Aorta (tissue), 5 donors: ENCODE measurements at regions not wholly inside any gene's neighbourhood (a gene's known extent, or its start where the extent isn't known, plus 50 kb on each side); places are given as distances from the start of the nearest gene placed in this dataset.
"Not testable (repeated sequence)": the region's sequence is repeated elsewhere in the genome, so short reads cannot be mapped to it uniquely, and the experiment has no call there.

Experiments used
- ATAC-seq: fragments of 200-7000 bp; cut with Tn5 transposase; one replicate; pipeline ENCODE4 v1.9.1; 2022; ENCODE audit warnings: moderate library complexity; ENCODE audit not compliant: low FRiP score
- DNase-seq, 2 donors: peaks; one replicate each; pipeline ENCODE4 v3.0.0-alpha.2; 2020
- H3K27ac ChIP-seq, 2 donors: one replicate each; pipeline ENCODE4 v1.5.1; 2013; ENCODE audit warnings: low read length in 2 of 2, mild to moderate bottlenecking in 2 of 2, moderate library complexity in 2 of 2, control low read depth in 1 of 2, inconsistent platforms in 1 of 2, low read depth in 1 of 2
- H3K27me3 ChIP-seq, 2 donors: one replicate each; pipeline ENCODE4 v1.6.1; 2013; ENCODE audit warnings: control low read depth in 1 of 2, low read length in 1 of 2, mild to moderate bottlenecking in 1 of 2, moderate library complexity in 1 of 2; ENCODE audit not compliant: insufficient read depth in 2 of 2, control insufficient read depth in 1 of 2
- H3K36me3 ChIP-seq, 2 donors: one replicate each; pipeline ENCODE4 v1.6.1; 2013; ENCODE audit warnings: control low read depth in 1 of 2, low read length in 1 of 2, mild to moderate bottlenecking in 1 of 2; ENCODE audit not compliant: insufficient read depth in 2 of 2, control insufficient read depth in 1 of 2
- H3K4me1 ChIP-seq, 2 donors: one replicate each; pipeline ENCODE4 v1.6.1; 2013; ENCODE audit warnings: low read length in 2 of 2, control low read depth in 1 of 2, mild to moderate bottlenecking in 1 of 2, moderate library complexity in 1 of 2; ENCODE audit not compliant: insufficient read depth in 2 of 2, control insufficient read depth in 1 of 2
- H3K4me3 ChIP-seq, 2 donors: one replicate each; pipeline ENCODE4 v1.5.1; 2013; ENCODE audit warnings: low read length in 2 of 2, control low read depth in 1 of 2, mild to moderate bottlenecking in 1 of 2
- H3K9me3 ChIP-seq: one replicate; pipeline ENCODE4 v1.6.1; 2013; ENCODE audit warnings: mild to moderate bottlenecking, low read length; ENCODE audit not compliant: control insufficient read depth
- WGBS, 2 donors: extraction: QIAGEN DNeasy Blood & Tissue Kit; methylation state at CpG; one replicate each; pipeline ENCODE4 v1.1.7; 2013; 5-methylcytosine and 5-hydroxymethylcytosine counted together
- intact Hi-C, 2 donors: fragments of 100-400 bp; cut with DNase I; formaldehyde crosslinking; loops; one replicate each; pipeline versions ENCODE4 v1.14.2 to v1.15.0; 2022
- donor health status: healthy with polysubstance abuse.
- donor health status: Bipolar disorder and iron deficiency.
- donor health status: DM: no; HTN: no; CAD: no.
- donor health status: DM: no; HTN: no; CAD: no.
- donor health status: DM: yes; HTN: yes; CAD: no.

DNA sequence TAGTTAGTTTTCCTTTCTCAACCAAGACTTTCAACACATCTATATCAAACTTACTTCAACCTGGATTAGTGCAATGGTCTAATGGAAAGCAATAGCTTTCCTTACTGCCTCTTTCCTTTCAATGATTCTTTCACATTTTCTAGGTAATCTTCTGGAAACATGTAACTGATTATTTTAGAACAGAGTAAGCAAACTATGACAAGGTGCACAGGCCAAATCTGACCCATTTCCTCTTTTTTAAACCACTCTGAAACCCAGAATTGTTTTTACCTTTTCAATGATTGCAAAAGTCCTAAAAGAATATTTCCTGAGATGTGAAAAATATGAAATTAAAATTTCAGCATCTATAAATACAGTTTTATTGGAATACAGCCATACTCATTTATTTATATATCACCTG lies 81.6 kb upstream of the TMTC2 start:
- no peak for ATAC-seq
- no peak for DNase-seq
- H3K27ac ChIP-seq: no peak overlapping the region
- intact Hi-C loops: no loop called here
- no peak overlapping the region for H3K4me3 ChIP-seq
- H3K4me1 ChIP-seq: no peaks in the 10 kb centered on the region
- no peaks in the 10 kb centered on the region for H3K36me3 ChIP-seq
- H3K27me3 ChIP-seq: no peaks in the 10 kb centered on the region
- H3K9me3 ChIP-seq: no peaks in the 10 kb centered on the region

DNA sequence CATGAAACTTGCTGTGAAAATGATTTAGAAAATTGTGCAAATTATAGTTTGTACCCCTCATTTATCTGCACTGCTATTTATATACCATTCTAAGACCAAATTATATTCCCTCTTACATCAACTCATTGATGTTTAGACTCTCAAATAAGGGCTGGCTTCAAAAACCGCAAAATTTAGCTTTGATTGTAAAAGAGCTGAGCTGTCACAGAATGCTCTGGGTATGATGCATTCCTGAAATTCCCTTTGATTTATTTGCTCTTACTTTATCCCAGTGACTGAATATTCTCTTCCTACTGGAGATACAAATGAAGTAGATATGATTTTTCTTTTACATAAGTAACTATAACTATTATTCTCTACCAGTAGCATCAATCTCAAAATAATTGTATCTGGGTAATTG lies 78.0 kb upstream of the TMTC2 start:
- no peaks in the 10 kb centered on the region for H3K9me3 ChIP-seq
- H3K27ac ChIP-seq: no peak overlapping the region
- H3K27me3 ChIP-seq: no peaks in the 10 kb centered on the region
- WGBS, 2 donors: 6 to 14% methylated on average over 1 of the region's 1 CpG
- no peak overlapping the region for H3K4me3 ChIP-seq
- no peaks in the 10 kb centered on the region for H3K4me1 ChIP-seq
- ATAC-seq (no peak), DNase-seq (no peak)
- no peaks in the 10 kb centered on the region for H3K36me3 ChIP-seq
- intact Hi-C loops: no loop called here

DNA sequence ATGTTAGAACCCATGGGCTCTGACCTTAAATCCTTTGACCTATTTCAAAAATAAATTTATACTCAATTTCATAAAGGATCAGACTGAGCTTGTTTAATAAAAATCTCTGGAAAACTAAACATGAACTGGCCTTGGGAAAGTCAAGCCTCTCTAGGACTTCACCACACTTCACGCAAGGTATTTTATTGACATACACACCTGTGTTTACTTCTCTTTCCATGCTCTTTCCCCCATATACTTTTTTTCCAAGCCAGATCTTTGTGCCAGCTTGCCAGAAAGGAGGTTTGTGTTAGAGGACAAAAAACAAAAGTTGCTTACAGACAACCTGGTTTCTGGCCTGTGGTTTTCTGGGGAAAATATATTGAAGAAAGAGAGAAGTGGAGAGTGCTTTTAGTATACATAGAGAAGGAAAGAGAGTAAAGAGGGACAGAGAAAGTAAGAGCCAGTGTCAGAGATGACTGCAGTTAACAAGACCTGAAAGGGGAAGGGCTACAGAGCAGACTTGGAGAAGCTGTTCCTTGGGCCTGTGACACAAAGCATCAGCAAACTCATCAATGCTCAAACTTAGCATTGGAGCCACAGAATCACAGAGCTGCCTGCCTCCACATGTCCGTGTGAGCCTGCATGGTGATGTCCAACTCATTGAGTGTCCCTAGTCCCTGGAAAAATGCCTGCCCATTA lies 77.3 kb upstream of the TMTC2 start:
- H3K36me3 ChIP-seq: no peaks in the 10 kb centered on the region

DNA sequence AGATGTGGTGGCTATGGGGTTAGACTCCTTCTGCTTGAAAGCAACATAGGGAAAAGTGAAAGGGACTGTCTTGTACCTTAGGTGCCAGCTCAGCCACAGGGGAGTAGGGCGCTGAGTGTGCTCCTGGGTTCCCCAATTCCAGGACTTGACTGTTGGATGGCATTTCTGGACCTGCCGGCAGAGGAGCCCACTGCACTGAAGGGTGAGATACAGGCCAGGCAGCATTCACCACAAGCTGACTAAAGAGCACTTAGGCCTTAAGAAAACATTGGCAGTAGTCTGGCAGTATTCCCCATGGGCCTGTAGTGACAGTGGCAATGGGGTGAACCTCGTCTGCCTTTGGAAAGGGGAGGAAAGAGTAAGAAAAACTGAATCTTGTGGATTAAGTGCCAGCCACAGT lies 67.1 kb upstream of the TMTC2 start:
- intact Hi-C loops: no loop called here
- Histone ChIP-seq H3K4me3 (no peak overlapping the region), H3K27me3 (no peaks in the 10 kb centered on the region), H3K27ac (no peak overlapping the region), H3K9me3 (peaks cover 1% of the 10 kb centered on the region), H3K36me3 (no peaks in the 10 kb centered on the region), H3K4me1 (no peaks in the 10 kb centered on the region)
- WGBS, 2 donors: 74 to 78% methylated on average over 3 of the region's 3 CpGs
- DNase-seq (no peak), ATAC-seq (no peak)

More for the DNA sequence above, 77.3 kb upstream of the TMTC2 start:
- Histone ChIP-seq H3K27me3 (no peaks in the 10 kb centered on the region), H3K4me3 (no peak overlapping the region), H3K27ac (no peak overlapping the region), H3K9me3 (no peaks in the 10 kb centered on the region), H3K4me1 (no peaks in the 10 kb centered on the region)
- WGBS, 2 donors: 83 to 87% methylated on average over 2 of the region's 2 CpGs
- DNase-seq (no peak), ATAC-seq (no peak)
- intact Hi-C loops: no loop called here

DNA sequence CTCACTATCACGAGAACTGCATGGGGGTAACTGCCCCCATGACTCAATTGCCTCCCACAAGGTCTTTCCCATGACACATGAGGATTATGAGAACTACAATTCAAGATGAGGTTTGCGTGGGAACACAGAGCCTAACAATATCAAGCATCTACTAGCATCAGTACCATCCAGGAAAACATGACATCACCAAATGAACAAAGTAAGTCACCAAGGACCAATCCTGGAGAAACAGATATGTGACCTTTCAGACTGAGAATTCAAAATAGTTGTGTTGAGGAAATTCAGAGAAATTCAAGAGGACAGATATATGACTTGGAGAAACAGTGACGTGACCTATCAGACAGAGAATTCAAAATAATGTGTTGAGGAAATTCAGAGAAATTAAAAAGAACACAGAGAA lies 65.8 kb upstream of the TMTC2 start:
- no peaks in the 10 kb centered on the region for H3K27me3 ChIP-seq
- H3K4me1 ChIP-seq: no peaks in the 10 kb centered on the region
- H3K4me3 ChIP-seq: no peak overlapping the region
- no peaks in the 10 kb centered on the region for H3K36me3 ChIP-seq
- WGBS, 2 donors: 67 to 71% methylated on average over 3 of the region's 3 CpGs
- intact Hi-C loops: no loop called here
- H3K9me3 ChIP-seq: peaks cover 1% of the 10 kb centered on the region
- ATAC-seq: no peak
- no peak overlapping the region for H3K27ac ChIP-seq
- DNase-seq: no peak

DNA sequence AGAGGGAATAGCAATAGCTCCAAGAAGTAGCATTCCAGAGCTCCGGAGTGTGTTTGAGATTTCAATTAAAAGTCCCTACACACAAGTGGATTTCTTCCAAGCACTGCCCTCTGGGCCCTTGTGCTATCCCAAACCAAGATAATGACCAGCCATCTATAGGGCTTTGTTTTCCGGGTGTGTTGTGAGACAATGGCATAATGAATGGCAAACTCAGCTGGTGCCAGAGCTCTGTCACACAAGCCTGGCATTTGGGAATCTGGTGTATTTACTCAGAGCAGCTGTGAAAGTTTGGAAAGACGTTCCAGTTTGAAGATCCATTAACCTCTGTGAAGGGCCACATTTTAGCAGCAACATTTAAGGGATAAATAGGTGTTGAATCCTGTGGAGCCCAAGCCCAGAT lies 61.2 kb upstream of the TMTC2 start:
- Histone ChIP-seq H3K4me1 (no peaks in the 10 kb centered on the region), H3K27ac (no peak overlapping the region), H3K27me3 (no peaks in the 10 kb centered on the region), H3K9me3 (no peaks in the 10 kb centered on the region), H3K4me3 (no peak overlapping the region), H3K36me3 (no peaks in the 10 kb centered on the region)
- intact Hi-C loops: no loop called here
- no peak for DNase-seq
- 13 to 14% methylated on average over 3 of the region's 3 CpGs for WGBS, 2 donors
- no peak for ATAC-seq

DNA sequence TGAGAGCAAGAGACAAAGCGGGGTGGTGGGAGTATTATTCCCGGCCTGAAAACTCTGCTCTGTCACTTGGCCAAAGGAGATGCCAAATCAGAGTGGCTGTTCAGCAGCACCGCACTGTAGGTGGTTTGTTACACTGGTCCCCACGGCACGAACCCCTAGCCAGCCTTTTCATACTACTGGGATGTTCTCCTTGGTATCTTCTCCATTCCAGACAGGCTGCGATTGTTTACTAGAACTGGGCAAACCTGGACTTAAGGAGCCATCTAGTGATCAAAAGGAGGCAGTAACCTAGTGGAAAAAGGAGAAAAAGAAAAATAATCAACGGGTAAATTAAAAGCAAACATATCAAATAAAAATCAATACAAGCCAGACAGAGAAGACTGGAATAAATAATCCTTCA lies 58.9 kb upstream of the TMTC2 start:
- Histone ChIP-seq H3K4me1 (no peaks in the 10 kb centered on the region), H3K27me3 (no peaks in the 10 kb centered on the region), H3K9me3 (no peaks in the 10 kb centered on the region), H3K4me3 (no peak overlapping the region), H3K27ac (no peak overlapping the region), H3K36me3 (no peaks in the 10 kb centered on the region)
- no peak for ATAC-seq
- 66 to 68% methylated on average over 7 of the region's 7 CpGs for WGBS, 2 donors
- DNase-seq: no peak
- intact Hi-C loops: no loop called here

DNA sequence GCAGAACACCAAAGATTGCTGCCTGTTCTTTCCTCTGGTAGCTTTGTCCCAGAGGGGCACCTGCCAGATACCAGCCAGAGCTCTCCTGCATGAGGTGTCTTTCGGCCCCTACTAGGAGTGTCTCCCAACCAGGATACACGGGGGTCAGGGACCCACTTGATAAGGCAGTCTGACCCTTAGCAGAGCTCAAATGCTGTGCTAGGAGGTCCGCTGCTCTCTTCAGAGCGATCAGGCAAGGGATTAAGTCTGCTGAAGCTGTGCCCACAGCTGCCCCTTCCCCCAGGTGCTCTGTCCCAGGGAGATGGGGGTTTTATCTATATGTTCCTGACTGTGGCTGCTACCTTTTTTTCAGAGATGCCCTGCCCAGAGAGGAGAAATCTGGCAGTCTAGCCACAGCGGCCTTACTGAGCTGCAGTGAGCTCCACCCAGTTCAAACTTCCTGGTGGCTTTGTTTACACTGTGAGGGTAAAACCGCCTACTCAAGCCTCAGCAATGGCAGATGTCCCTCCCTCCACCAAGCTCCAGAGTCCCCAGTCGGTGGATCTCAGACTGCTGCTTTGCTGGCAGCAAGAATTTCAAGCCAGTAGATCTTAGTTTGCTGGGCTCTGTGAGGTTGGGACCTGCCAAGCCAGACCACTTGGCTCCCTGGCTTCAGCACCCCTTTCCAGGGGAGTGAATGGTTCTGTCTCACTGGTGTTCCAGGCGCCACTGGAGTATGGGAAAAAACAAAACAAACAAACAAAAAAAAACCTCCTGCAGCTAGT lies 52.0 kb upstream of the TMTC2 start:
- H3K4me1 ChIP-seq, H3K27me3 ChIP-seq, H3K9me3 ChIP-seq, H3K27ac ChIP-seq, H3K4me3 ChIP-seq, H3K36me3 ChIP-seq, intact Hi-C loops, DNase-seq, ATAC-seq: not testable (repeated sequence)
- 79% methylated on average over 8 of the region's 8 CpGs for WGBS, 2 donors

DNA sequence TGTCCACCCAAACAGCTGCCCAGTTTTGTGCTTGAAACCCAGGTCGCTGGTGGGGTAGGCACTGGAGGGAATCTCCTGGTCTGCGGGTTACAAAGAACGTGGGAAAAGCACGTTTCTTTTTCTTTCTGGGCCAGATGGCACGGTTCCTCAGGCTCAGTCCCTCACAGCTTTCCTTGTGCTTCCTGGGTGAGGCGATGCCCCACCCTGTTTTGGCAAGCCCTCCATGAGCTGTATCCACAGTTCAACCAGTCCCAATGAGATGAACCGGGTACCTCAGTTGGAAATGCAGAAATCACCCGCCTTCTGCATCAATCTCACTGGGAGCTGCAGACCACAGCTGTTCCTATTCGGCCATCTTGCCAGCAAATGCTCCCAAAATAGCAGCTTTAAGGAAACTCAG lies 51.4 kb upstream of the TMTC2 start:
- ATAC-seq: no peak
- Histone ChIP-seq H3K27ac (no peak overlapping the region), H3K36me3 (no peaks in the 10 kb centered on the region), H3K27me3 (no peaks in the 10 kb centered on the region), H3K4me3 (no peak overlapping the region), H3K4me1 (no peaks in the 10 kb centered on the region), H3K9me3 (no peaks in the 10 kb centered on the region)
- WGBS, 2 donors: 82 to 86% methylated on average over 9 of the region's 9 CpGs
- intact Hi-C loops: no loop called here
- no peak for DNase-seq
